HG03064 (cell line): ENCODE measurements at regions not wholly inside any gene's neighbourhood (a gene's known extent, or its start where the extent isn't known, plus 50 kb on each side); places are given as distances from the start of the nearest gene placed in this dataset.
"Not testable (repeated sequence)": the region's sequence is repeated elsewhere in the genome, so short reads cannot be mapped to it uniquely, and the experiment has no call there.

ENCODE experiments used
- ATAC-seq: cut with Tn5 transposase; IDR thresholded peaks from one replicate; pipeline ENCODE4 v1.9.1; 2021; ENCODE audit warnings: low read depth; ENCODE audit not compliant: unreplicated experiment

- no peak for ATAC-seq
Measured at GRCh38 chr4:57740625-57741190, 630.5 kb upstream of the IGFBP7 start.

- ATAC-seq = no peak
Measured at GRCh38 chr4:57736781-57737180, 626.6 kb upstream of the IGFBP7 start.

DNA sequence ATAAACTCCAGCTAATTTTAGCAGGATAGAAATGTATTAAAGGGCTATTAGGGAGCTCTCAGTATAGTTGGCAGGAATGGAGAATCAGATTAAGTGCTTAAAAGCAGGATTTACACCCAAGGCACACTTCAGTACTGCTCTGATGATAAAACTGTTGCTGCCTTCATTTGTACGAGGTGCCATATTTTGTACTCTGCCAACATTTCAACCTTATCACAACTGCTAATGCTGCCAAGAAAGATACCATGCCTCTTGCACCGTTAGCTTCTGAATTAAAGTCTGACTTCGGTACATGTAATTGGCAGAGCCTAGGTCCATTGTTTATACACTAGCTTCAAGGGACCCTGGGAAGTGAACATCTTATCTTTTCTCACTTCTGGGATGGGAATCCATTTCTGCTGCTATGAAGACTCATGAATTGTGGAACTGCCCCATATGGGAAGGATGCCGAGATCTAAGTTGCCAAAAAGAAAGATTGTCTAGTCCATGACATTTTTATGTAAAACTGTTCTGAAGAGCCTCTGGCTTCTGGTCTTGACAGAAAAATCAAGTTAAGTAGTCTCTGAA is 624.0 kb upstream of the IGFBP7 start:
- ATAC-seq = no peak

DNA sequence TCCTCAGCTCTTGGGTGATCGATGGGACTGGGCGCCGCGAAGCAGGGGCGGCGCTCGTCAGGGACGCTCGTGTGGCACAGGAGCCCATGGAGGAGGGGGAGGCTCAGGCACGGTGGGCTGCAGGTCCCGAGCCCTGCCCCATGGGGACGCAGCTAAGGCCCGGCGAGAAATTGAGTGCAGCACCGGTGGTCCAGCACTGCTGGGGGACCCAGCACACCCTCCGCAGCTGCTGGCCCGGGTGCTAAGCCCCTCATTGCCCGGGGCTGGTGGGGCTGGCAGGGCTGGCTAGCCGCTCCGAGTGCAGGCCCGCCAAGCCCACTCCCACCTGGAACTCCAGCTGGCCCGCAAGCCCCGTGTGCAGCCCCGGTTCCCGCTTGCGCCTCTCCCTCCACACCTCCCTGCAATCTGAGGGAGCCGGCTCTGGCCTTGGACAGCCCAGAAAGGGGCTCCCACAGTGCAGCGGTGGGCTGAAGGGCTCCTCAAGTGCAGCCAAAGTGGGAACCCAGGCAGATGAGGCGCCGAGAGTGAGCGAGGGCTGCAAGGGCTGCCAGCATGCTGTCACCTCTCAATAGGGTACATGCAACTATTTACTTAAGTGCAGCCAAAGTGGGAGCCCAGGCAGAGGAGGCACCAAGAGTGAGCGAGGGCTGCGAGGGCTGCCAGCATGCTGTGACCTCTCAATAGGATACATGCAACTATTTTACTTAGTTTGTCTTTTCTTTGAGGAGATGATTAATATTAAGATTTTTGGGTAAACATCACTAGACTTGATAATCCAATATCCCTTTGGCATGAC is 619.8 kb upstream of the IGFBP7 start:
- not testable (repeated sequence) for ATAC-seq

DNA sequence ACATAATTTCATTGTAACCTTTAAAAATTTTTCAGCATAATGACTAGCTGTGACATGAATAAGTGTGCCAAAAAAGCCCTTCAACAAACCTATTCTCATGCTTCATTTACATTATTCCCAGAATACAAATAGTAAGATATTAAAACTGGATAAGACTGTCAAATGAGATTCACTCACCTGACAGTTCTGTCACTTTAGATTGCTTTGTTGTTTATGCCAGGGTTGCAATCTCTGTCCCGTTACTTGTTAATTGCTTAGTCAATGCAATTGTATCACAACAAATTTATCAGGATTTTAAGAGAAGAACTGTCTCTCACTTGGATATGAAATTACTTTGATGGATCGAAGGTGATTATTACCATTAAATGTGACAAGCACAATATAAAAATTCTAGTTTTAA is 616.0 kb upstream of the IGFBP7 start:
- ATAC-seq = no peak

DNA sequence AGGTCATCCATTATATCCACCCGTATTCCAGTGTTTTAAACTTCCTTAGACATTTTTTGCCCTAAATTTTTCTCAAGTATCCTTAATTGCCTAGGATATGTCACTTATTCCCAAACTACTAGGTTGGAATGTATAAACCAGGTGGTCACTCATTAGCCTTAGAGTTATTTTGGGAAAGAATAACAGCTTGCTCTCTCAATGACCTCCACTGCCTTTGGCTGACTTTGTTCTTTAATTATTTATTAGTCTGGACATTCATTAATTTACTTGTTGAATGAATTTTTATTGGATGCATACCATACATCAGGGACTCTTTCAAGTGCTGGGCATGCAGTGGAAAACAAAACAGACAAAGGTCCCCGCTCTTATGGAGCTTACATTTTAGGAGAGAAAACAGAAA is 609.3 kb upstream of the IGFBP7 start:
- ATAC-seq = no peak

- not testable (repeated sequence) for ATAC-seq
Measured at GRCh38 chr4:57714313-57714712, 604.1 kb upstream of the IGFBP7 start.

- peak; percentile 67 for ATAC-seq
Measured at GRCh38 chr4:57710053-57710452, 599.9 kb upstream of the IGFBP7 start.

GRCh38 chr4:57691370-57691769 is 581.2 kb upstream of the IGFBP7 start:
- no peak for ATAC-seq

DNA sequence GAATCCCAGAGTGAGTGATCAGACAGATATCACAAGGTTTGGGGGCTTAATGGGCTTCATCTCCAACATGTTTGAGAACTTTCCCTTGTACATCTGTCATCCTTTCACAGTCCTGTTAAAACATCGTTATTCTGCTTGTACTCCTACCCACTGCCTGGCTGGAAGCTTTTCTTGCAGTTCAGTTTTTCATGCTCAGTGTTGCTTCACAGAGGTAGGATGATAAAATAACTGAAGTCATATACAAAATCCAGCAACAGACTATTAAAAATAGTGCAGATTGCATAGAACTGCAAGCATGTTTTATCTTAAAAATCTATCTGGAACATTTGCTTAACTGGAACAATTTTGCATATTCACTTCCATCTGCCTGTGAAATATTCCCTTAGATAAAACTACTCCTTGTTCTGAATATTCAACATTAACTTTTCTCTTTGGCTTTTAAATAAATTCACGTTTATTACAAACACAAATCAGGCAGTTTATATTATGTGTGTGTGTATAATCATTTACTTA is 579.6 kb upstream of the IGFBP7 start:
- ATAC-seq = no peak

GRCh38 chr4:57682275-57682674 is 572.1 kb upstream of the IGFBP7 start:
- no peak for ATAC-seq

DNA sequence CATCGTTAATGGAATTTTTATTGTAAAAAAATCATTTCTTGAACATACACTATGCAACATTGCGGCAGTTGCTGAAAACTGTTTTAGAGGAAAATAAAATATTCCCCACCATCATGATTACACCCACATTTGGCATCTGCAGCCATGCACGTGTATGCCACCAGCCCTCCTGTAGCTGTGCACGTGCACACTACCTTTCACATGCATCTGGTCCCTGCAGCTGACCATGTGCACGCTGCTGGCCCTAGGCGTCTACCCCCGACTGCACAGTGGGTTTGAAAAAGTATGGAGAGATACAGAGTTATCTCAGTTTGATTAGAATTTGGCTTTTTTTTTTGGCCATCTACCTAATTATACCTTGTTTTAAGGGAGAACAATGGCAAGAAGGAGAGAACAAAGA is 569.8 kb upstream of the IGFBP7 start:
- no peak for ATAC-seq

DNA sequence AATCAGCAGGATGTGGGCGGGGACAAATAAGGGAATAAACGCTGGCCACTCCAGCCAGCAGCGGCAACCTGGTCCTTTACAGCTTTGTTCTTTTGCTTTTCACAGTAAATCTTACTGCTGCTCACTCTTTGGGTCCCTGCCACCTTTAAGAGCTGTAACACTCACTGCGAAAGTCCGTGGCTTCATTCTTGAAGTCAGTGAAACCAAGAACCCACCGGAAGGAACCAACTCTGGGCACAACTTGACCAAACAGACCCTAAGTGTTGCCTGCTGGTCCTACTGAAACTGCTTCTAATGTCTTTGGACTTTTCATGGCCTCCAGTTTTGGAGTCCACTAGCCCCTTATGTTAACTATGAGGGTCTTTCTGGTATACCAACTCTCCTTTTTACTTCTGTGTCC is 566.2 kb upstream of the IGFBP7 start:
- ATAC-seq = no peak

GRCh38 chr4:57672846-57673433 is 562.8 kb upstream of the IGFBP7 start:
- ATAC-seq = no peak

GRCh38 chr4:57668621-57669020 is 558.4 kb upstream of the IGFBP7 start:
- no peak for ATAC-seq

DNA sequence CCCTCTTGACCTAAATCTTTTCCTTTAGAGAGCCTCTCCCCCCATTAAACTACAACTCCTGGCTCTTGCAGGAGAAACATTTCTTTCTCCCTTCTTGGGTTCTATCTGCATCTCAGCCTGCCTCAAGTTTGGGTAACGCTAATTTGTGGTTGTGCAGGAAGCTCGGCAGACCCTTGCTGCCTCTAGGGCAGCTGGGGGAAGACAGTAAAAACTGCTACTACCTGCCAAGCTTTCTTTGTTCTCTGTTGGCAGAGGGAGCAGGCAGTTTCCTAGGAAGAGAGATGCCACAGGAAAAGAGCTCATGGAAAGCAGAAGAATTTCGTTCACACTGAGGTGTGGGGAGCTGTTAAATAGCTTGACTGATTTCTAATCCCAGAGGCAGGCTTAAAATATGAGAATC is 555.6 kb upstream of the IGFBP7 start:
- ATAC-seq = no peak

- no peak for ATAC-seq
Measured at GRCh38 chr4:57661517-57662090, 551.4 kb upstream of the IGFBP7 start.

DNA sequence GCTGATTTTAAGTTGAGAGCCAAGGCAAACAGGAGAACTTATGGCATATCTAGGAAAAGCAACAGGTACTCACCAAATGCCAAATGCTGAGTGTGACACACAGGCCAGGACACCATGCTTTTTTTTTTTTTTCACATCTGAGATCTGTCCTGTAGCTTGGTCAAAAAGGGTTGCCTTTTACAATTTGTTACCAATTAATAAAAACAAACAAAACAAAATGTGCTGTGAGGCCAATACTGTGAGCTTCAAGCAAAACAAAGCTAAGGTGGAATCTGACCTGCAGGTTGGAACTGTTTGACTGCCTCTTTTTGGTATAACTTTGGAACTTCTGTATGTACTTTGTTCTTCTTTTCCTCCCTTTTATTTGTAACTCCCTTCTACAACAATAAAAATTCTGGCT is 548.5 kb upstream of the IGFBP7 start:
- no peak for ATAC-seq

- ATAC-seq = no peak
Measured at GRCh38 chr4:57658188-57658587, 548.0 kb upstream of the IGFBP7 start.

DNA sequence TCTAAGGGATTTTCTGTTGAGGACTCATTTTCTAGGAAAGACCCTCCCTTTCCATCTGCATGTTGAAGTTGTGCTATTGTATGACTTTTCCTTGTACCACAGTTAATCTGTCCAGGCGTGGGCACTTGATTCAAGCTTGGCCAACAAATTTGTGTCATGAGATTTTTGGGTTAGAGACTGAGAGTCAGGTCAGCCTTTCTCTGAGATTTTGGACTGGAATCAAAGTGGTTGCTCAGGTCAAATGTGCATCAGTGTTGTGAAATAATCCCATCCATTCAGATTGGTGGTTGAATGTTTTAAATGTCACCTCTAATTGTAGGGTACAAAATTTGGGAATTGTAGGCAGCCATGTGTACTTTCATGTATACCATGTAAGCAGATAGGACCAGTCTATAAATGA is 545.2 kb upstream of the IGFBP7 start:
- ATAC-seq = no peak

GRCh38 chr4:57652779-57653178 is 542.6 kb upstream of the IGFBP7 start:
- no peak for ATAC-seq
